ENCODE measurements at regions not wholly inside any gene's neighbourhood (a gene's known extent, or its start where the extent isn't known, plus 50 kb on each side); places are given as distances from the start of the nearest gene placed in this dataset.

DNA sequence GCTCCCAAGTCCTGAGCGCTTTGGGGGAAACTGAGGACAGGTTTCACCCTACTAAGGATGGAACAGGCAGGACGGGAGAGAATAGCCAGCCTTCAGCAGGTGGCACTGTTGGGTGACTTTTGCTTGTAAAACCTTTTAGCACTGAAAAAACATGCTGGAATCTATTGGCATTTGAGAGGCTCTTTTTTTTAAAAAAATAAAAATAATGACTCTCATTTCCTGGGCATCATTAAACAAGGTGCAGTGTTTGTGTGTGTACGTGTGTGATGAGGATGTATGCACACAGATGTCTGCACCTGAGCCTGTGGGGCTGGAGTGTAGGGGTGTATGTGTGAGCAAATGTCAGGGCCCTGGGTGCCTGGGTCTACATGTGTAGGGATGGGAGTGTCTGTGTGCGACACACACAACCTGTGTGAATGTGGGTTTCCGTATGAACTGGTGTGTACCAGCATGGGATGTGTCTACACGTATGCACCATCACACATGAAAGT lies 177.9 kb downstream of the RPS24 start:
- H3K27me3 ChIP-seq (replicated peaks in 1 of 4; ENCODE audit: control extremely low read depth in 1 of 4, control insufficient read depth in 3 of 4, insufficient read depth in 4 of 4, low read length in 3 of 4) = peaks cover 0 to 5% (median 0%) of the 10 kb centered on the region in 4 experiments
- no peak overlapping the region for H2AFZ ChIP-seq (ENCODE audit: insufficient read depth, low read depth, low read length, poor library complexity, severe bottlenecking)
- H3K79me2 ChIP-seq (ENCODE audit: control insufficient read depth, insufficient read depth, low read length) = no peaks in the 10 kb centered on the region
- no peaks in the 10 kb centered on the region for H3K9me3 ChIP-seq (ENCODE audit: control extremely low read depth in 1 of 3, control insufficient read depth in 2 of 3, insufficient read depth in 1 of 3, low read length in 2 of 3)
- 73% methylated on average over 5 of the region's 6 CpGs for WGBS (ENCODE audit: insufficient coverage)
- DNase-seq = peak; percentile 15
- H3K9ac ChIP-seq (ENCODE audit: low read length) = no peak overlapping the region
- H3K9me3 Mint-ChIP-seq (ENCODE audit: insufficient read depth) = no peaks in the 10 kb centered on the region
- ChIA-PET CTCF (interaction anchor here (1.2 kb wide), 1 partner anchor 984 kb away, joined by 3 read pairs; no protein-coding TSS in a partner anchor), POLR2A (no interaction called here)
- intact Hi-C loops (cut with micrococcal nuclease) = no loop called here
- no peak overlapping the region for H3K4me3 ChIP-seq (ENCODE audit: control extremely low read depth in 1 of 5, extremely low read depth in 1 of 5, insufficient read depth in 1 of 5, low read depth in 2 of 5, low read length in 4 of 5)
- TF ChIP-seq, protein P1, sequence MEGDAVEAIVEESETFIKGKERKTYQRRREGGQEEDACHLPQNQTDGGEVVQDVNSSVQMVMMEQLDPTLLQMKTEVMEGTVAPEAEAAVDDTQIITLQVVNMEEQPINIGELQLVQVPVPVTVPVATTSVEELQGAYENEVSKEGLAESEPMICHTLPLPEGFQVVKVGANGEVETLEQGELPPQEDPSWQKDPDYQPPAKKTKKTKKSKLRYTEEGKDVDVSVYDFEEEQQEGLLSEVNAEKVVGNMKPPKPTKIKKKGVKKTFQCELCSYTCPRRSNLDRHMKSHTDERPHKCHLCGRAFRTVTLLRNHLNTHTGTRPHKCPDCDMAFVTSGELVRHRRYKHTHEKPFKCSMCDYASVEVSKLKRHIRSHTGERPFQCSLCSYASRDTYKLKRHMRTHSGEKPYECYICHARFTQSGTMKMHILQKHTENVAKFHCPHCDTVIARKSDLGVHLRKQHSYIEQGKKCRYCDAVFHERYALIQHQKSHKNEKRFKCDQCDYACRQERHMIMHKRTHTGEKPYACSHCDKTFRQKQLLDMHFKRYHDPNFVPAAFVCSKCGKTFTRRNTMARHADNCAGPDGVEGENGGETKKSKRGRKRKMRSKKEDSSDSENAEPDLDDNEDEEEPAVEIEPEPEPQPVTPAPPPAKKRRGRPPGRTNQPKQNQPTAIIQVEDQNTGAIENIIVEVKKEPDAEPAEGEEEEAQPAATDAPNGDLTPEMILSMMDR (IDR thresholded peaks at IDR 0.05) = peak; percentile 20
- TF ChIP-seq EZH2 (IDR thresholded peaks at IDR 0.05; ENCODE audit: borderline replicate concordance, insufficient read depth, low read depth, low read length, poor library complexity, severe bottlenecking) = no peak
- H3K36me3 ChIP-seq (replicated peaks in 1 of 2; ENCODE audit: control extremely low read depth in 1 of 2, control insufficient read depth in 1 of 2, extremely low read depth in 1 of 2, insufficient read depth in 2 of 2, low read length in 1 of 2) = no peaks in the 10 kb centered on the region
- H3K4me2 ChIP-seq (replicated peaks; ENCODE audit: low read depth, low read length, poor library complexity, severe bottlenecking) = no peak overlapping the region
- H3K27ac ChIP-seq (ENCODE audit: low read length in 2 of 2) = no peak overlapping the region
- H3K4me3 Mint-ChIP-seq = no peak overlapping the region
- ATAC-seq (ENCODE audit: low read depth) = no peak
- H3K27ac Mint-ChIP-seq = no peak overlapping the region
- peaks cover 22% of the 10 kb centered on the region for H3K27me3 Mint-ChIP-seq
- H4K20me1 ChIP-seq (ENCODE audit: control insufficient read depth, insufficient read depth, low read length, poor library complexity, severe bottlenecking) = no peaks in the 10 kb centered on the region
- no peaks in the 10 kb centered on the region for H3K4me1 Mint-ChIP-seq
- no peaks in the 10 kb centered on the region for H3K4me1 ChIP-seq (ENCODE audit: control insufficient read depth in 2 of 2, insufficient read depth in 2 of 2, low read length in 2 of 2)

DNA sequence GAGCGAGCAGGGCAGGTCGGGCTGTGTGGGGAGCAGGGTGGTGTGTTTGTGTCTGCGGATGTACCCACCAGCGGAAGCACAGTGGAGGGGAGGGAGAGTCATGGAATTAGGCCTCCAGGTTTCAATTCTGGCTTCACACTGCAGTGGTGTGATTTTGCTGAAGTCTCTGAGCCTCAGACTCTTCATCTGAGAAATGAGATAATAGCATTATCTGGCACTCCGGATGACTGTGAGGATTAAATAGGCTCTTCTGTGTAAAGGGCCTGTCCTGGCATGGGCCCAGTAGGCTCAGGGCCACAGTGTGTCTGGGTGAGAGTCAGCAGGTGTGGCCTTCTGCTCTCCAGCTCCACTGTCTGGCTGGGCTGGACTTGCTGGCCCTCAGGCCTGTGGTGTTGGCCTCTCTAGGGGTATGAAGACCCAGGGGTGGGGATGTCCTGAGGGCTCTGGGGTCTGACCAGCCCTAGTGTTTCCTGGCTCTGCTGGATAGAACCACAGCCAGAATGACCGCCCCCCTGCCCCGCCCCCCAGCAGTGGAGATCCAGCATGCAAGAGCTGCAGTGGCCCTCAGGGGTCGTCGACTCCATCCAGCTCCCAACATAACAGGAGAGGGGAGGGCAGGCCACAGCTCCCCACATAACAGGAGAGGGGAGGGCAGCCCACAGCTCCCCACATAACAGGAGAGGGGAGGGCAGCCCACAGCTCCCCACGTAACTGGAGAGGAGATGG lies 178.6 kb downstream of the RPS24 start:
- H3K4me2 ChIP-seq (replicated peaks; ENCODE audit: low read depth, low read length, poor library complexity, severe bottlenecking) = no peak overlapping the region
- no peak overlapping the region for H3K27ac ChIP-seq (ENCODE audit: low read length in 2 of 2)
- no peaks in the 10 kb centered on the region for H4K20me1 ChIP-seq (ENCODE audit: control insufficient read depth, insufficient read depth, low read length, poor library complexity, severe bottlenecking)
- H3K79me2 ChIP-seq (ENCODE audit: control insufficient read depth, insufficient read depth, low read length) = no peaks in the 10 kb centered on the region
- DNase-seq (no peak), ATAC-seq (ENCODE audit: low read depth) (no peak)
- no peaks in the 10 kb centered on the region for H3K9me3 ChIP-seq (ENCODE audit: control extremely low read depth in 1 of 3, control insufficient read depth in 2 of 3, insufficient read depth in 1 of 3, low read length in 2 of 3)
- ChIA-PET CTCF (interaction anchor here (1.2 to 1.5 kb wide), 2 partner anchors 983 kb away, joined by 3 to 7 read pairs; no protein-coding TSS in a partner anchor), POLR2A (no interaction called here)
- H3K27ac Mint-ChIP-seq = no peak overlapping the region
- H3K9ac ChIP-seq (ENCODE audit: low read length) = no peak overlapping the region
- 98% methylated on average over 5 of the region's 10 CpGs for WGBS (ENCODE audit: insufficient coverage)
- TF ChIP-seq EZH2 (IDR thresholded peaks at IDR 0.05; ENCODE audit: borderline replicate concordance, insufficient read depth, low read depth, low read length, poor library complexity, severe bottlenecking) = no peak
- TF ChIP-seq, protein P1 (IDR thresholded peaks at IDR 0.05) = no peak
- no peaks in the 10 kb centered on the region for H3K9me3 Mint-ChIP-seq (ENCODE audit: insufficient read depth)
- H3K4me1 Mint-ChIP-seq = no peaks in the 10 kb centered on the region
- H3K36me3 ChIP-seq (replicated peaks in 1 of 2; ENCODE audit: control extremely low read depth in 1 of 2, control insufficient read depth in 1 of 2, extremely low read depth in 1 of 2, insufficient read depth in 2 of 2, low read length in 1 of 2) = no peaks in the 10 kb centered on the region
- H2AFZ ChIP-seq (ENCODE audit: insufficient read depth, low read depth, low read length, poor library complexity, severe bottlenecking) = no peak overlapping the region
- intact Hi-C loops (cut with micrococcal nuclease) = no loop called here
- no peak overlapping the region for H3K4me3 Mint-ChIP-seq
- no peaks in the 10 kb centered on the region for H3K4me1 ChIP-seq (ENCODE audit: control insufficient read depth in 2 of 2, insufficient read depth in 2 of 2, low read length in 2 of 2)
- H3K27me3 Mint-ChIP-seq = peaks cover 25% of the 10 kb centered on the region
- peaks cover 0 to 7% (median 0%) of the 10 kb centered on the region in 4 experiments for H3K27me3 ChIP-seq (replicated peaks in 1 of 4; ENCODE audit: control extremely low read depth in 1 of 4, control insufficient read depth in 3 of 4, insufficient read depth in 4 of 4, low read length in 3 of 4)
- H3K4me3 ChIP-seq (ENCODE audit: control extremely low read depth in 1 of 5, extremely low read depth in 1 of 5, insufficient read depth in 1 of 5, low read depth in 2 of 5, low read length in 4 of 5) = no peak overlapping the region
